ENCODE measurements at regions not wholly inside any gene's neighbourhood (a gene's known extent, or its start where the extent isn't known, plus 50 kb on each side); places are given as distances from the start of the nearest gene placed in this dataset.

DNA sequence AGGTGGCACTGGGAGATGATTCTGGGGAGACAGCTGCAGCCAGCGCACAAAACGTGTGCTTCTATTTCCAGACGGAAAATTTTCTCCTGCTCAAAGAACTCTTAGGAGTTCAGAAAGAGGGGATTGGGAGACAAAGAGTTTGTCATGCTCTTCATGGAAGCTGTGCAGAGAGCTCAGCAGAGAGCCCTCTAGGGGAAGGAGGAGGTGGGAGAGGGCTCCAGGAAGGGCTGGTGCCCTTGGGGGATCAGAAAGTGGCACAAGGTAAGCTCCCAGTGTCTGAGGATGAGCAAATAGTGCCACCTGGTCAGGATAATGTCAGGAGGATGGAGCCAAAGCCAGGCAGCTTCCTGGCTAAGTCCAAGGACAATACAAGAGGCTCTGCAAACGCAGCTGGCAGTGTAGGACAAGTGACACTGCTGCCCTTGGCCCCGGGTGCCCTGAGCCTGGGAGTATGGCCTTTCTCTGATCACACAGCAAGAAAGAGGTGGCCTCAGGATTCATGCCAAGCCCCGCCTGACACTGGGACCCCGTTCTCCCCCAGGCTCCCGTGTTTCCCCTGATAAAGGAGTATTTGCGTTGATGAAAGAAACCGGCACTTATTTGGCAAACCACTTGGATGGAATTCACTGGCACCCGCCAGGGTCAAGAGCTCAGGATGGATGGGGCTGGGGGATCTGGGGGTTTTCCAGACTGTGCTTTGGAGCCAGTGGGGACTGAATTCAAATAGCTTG is 254.0 kb downstream of the PTPRU start:
- TF ChIP-seq POLR2A (IDR thresholded peaks at IDR 0.05; ENCODE audit: low read length) (no peak), GATA1 (IDR thresholded peaks at IDR 0.05; ENCODE audit: low read depth, low read length) (no peak)

Data from erythroblast (primary cell).